ENCODE measurements at regions not wholly inside any gene's neighbourhood (a gene's known extent, or its start where the extent isn't known, plus 50 kb on each side); places are given as distances from the start of the nearest gene placed in this dataset.

GRCh38 chr2:58667137-58667774, 426.1 kb upstream of the FANCL start:
- DNase-seq (ENCODE audit: low spot score) = no peak

- DNase-seq (ENCODE audit: low spot score) = no peak
Measured at GRCh38 chr2:58666323-58666970, 425.3 kb upstream of the FANCL start.

GRCh38 chr2:58665154-58665553, 424.0 kb upstream of the FANCL start:
- no peak for DNase-seq (ENCODE audit: low spot score)

GRCh38 chr2:58664523-58665151, 423.5 kb upstream of the FANCL start:
- no peak for DNase-seq (ENCODE audit: low spot score)

- no peak for DNase-seq (ENCODE audit: low spot score)
Measured at GRCh38 chr2:58660046-58660445, 418.9 kb upstream of the FANCL start.

- DNase-seq (ENCODE audit: low spot score) = no peak
Measured at GRCh38 chr2:58655152-58655551, 414.0 kb upstream of the FANCL start.

- DNase-seq (ENCODE audit: low spot score) = no peak
Measured at GRCh38 chr2:58651930-58652329, 410.8 kb upstream of the FANCL start.

- DNase-seq (ENCODE audit: low spot score) = no peak
Measured at GRCh38 chr2:58650781-58651180, 409.7 kb upstream of the FANCL start.

- DNase-seq (ENCODE audit: low spot score) = no peak
Measured at GRCh38 chr2:58649756-58650155, 408.6 kb upstream of the FANCL start.

GRCh38 chr2:58645017-58645416, 403.9 kb upstream of the FANCL start:
- DNase-seq (ENCODE audit: low spot score) = no peak

GRCh38 chr2:58644451-58644850, 403.3 kb upstream of the FANCL start:
- no peak for DNase-seq (ENCODE audit: low spot score)

GRCh38 chr2:58641001-58641400, 399.9 kb upstream of the FANCL start:
- DNase-seq (ENCODE audit: low spot score) = no peak

GRCh38 chr2:58640042-58640441, 398.9 kb upstream of the FANCL start:
- DNase-seq (ENCODE audit: low spot score) = peak; percentile 57

GRCh38 chr2:58638256-58638805, 397.2 kb upstream of the FANCL start:
- no peak for DNase-seq (ENCODE audit: low spot score)

- no peak for DNase-seq (ENCODE audit: low spot score)
Measured at GRCh38 chr2:58636872-58637271, 395.7 kb upstream of the FANCL start.

GRCh38 chr2:58635801-58636375, 394.8 kb upstream of the FANCL start:
- DNase-seq (ENCODE audit: low spot score) = no peak

- DNase-seq (ENCODE audit: low spot score) = no peak
Measured at GRCh38 chr2:58634653-58635370, 393.7 kb upstream of the FANCL start.

GRCh38 chr2:58633613-58634365, 392.7 kb upstream of the FANCL start:
- DNase-seq (ENCODE audit: low spot score) = no peak

- no peak for DNase-seq (ENCODE audit: low spot score)
Measured at GRCh38 chr2:58631986-58632385, 390.9 kb upstream of the FANCL start.

- DNase-seq (ENCODE audit: low spot score) = no peak
Measured at GRCh38 chr2:58629545-58630119, 388.5 kb upstream of the FANCL start.

GRCh38 chr2:58620896-58621295, 379.8 kb upstream of the FANCL start:
- no peak for DNase-seq (ENCODE audit: low spot score)
